ENCODE measurements at regions not wholly inside any gene's neighbourhood (a gene's known extent, or its start where the extent isn't known, plus 50 kb on each side); places are given as distances from the start of the nearest gene placed in this dataset.

DNA sequence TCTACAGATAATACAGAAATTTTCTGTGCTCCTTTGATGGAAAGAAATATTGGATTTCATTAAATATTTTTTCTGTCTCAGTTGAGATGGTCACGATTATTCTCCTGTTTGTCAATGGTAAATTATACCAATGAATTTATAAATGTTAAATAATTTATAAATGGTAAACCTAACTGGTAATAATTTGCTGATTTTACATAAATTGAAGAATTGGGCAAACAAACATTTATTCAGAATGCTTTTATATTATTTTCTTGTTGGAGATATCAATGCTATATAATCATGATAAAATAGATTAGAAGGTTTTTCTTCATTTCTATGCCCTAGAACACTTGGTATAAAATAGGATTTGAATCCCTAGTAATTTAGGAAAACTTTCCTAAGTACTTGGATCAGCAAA, 597.6 kb upstream of the IGFBP3 start:
- no peak overlapping the region for H3K4me3 ChIP-seq

DNA sequence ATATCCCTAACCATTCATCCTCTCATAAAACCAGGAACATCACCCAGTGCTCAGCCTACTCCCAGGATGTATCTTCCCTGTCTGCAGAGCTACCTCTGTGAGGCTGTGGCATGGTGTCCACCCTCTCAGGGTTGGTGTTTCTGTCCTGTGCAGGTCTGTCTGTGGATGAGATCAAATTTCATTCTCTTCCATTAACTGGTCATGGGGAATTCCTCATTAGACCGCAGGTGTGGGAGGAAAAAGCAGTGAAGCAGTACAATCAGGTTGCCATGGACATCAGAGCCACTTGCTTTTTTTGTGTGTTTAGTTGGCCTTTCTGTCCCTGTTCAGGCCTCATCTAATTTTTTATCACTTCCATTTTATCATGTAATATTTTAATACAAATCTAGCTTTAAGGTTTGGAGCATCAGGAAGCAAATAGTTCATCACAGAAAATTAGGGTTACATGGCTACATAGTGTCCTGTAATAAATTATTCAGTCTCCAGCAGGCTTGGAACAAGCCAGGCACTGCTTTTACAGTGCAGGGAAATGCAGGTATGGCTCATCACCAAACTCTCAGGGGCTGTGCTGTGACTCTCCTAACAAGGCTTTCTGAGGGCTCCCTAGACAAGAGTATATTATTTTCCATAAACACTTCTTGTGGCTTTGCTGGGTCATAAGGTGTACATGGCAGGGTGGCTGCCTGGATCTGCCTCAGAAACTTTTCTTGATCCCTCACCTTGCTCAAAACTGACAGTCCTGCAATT, 594.9 kb upstream of the IGFBP3 start:
- H3K27me3 ChIP-seq = no peaks in the 10 kb centered on the region
- no peak overlapping the region for H3K4me2 ChIP-seq
- no peaks in the 10 kb centered on the region for H4K20me1 ChIP-seq
- H3K4me3 ChIP-seq = no peak overlapping the region
- no peaks in the 10 kb centered on the region for H3K4me1 ChIP-seq
- no peak overlapping the region for H3K9ac ChIP-seq
- no peak overlapping the region for H3K27ac ChIP-seq
- TF ChIP-seq Cebpa-rat (IDR thresholded peaks at IDR 0.05) = no peak
- H3K9me3 ChIP-seq = peaks cover 9% of the 10 kb centered on the region; the same call in 1 of the 2 replicates
- H3K36me3 ChIP-seq = no peaks in the 10 kb centered on the region

More for the DNA sequence above, 597.6 kb upstream of the IGFBP3 start:
- Histone ChIP-seq H3K36me3 (no peaks in the 10 kb centered on the region), H4K20me1 (no peaks in the 10 kb centered on the region), H3K27ac (no peak overlapping the region), H3K9ac (no peak overlapping the region), H3K27me3 (no peaks in the 10 kb centered on the region), H3K9me3 (peaks cover 9% of the 10 kb centered on the region; the same call in 1 of the 2 replicates), H3K4me2 (no peak overlapping the region), H3K4me1 (no peaks in the 10 kb centered on the region)
- TF ChIP-seq Cebpa-rat (IDR thresholded peaks at IDR 0.05) = no peak

- no peaks in the 10 kb centered on the region for H3K36me3 ChIP-seq
- peaks cover 9% of the 10 kb centered on the region; the same call in 1 of the 2 replicates for H3K9me3 ChIP-seq
- H3K27ac ChIP-seq = no peak overlapping the region
- H3K4me1 ChIP-seq = no peaks in the 10 kb centered on the region
- H3K4me3 ChIP-seq = no peak overlapping the region
- H3K27me3 ChIP-seq = no peaks in the 10 kb centered on the region
- no peak overlapping the region for H3K9ac ChIP-seq
- H4K20me1 ChIP-seq = no peaks in the 10 kb centered on the region
- no peak overlapping the region for H3K4me2 ChIP-seq
- no peak for TF ChIP-seq Cebpa-rat (IDR thresholded peaks at IDR 0.05)
Observed at GRCh38 chr7:46513447-46513848, 592.4 kb upstream of the IGFBP3 start.

GRCh38 chr7:46512891-46513413, 591.9 kb upstream of the IGFBP3 start:
- Histone ChIP-seq H3K4me3 (no peak overlapping the region), H3K9ac (no peak overlapping the region), H3K36me3 (no peaks in the 10 kb centered on the region), H3K4me1 (no peaks in the 10 kb centered on the region), H3K27me3 (no peaks in the 10 kb centered on the region), H3K27ac (no peak overlapping the region), H3K4me2 (no peak overlapping the region), H3K9me3 (peaks cover 9% of the 10 kb centered on the region; the same call in 1 of the 2 replicates), H4K20me1 (no peaks in the 10 kb centered on the region)
- no peak for TF ChIP-seq Cebpa-rat (IDR thresholded peaks at IDR 0.05)

DNA sequence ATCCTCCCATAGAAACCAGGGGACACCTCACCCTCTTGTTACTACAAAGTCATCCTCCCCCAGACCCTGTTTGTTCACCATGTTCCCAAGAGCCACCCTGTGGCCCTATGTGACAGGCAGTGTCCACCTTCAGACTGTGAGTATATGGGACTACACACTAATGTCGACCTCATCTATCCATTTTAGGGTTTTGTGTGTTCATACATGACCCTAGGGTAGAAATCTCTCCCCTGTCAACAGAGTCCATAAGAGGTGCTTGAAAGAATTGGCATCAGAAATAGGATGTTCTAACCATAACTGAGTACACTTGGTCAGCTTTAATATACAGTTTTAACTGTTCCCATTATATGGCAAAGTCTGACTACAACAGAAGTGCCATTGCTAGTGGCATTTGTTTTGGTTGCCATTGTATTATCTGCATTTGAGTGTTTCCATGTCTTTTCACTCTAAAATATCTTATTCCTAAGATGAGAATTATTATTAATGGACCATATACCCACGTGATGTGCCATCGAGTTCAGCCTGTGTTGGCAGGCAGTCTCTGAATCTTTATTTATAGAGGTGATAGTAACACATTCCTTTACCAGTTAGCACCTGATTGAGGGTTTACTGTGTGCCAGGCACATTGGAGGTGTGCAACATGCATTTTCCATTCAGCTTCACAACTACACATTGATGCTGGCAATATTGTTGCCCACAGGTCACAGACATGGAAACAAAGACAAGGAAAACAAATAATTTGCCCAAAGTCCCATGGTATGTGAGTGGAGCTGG, 590.6 kb upstream of the IGFBP3 start:
- H3K36me3 ChIP-seq = no peaks in the 10 kb centered on the region
- TF ChIP-seq Cebpa-rat (IDR thresholded peaks at IDR 0.05) = no peak
- no peak overlapping the region for H3K4me3 ChIP-seq
- no peak overlapping the region for H3K9ac ChIP-seq
- no peak overlapping the region for H3K27ac ChIP-seq
- H4K20me1 ChIP-seq = no peaks in the 10 kb centered on the region
- H3K4me1 ChIP-seq = no peaks in the 10 kb centered on the region
- H3K4me2 ChIP-seq = no peak overlapping the region
- peaks cover 9% of the 10 kb centered on the region; the same call in 1 of the 2 replicates for H3K9me3 ChIP-seq
- H3K27me3 ChIP-seq = no peaks in the 10 kb centered on the region

- H3K4me2 ChIP-seq = no peak overlapping the region
- H3K4me3 ChIP-seq = no peak overlapping the region
- H3K9me3 ChIP-seq = no peaks in the 10 kb centered on the region; the same call in 1 of the 2 replicates
- no peaks in the 10 kb centered on the region for H4K20me1 ChIP-seq
- no peak overlapping the region for H3K27ac ChIP-seq
- no peak overlapping the region for H3K9ac ChIP-seq
- H3K4me1 ChIP-seq = no peaks in the 10 kb centered on the region
- no peaks in the 10 kb centered on the region for H3K36me3 ChIP-seq
- H3K27me3 ChIP-seq = no peaks in the 10 kb centered on the region
- TF ChIP-seq Cebpa-rat (IDR thresholded peaks at IDR 0.05) = no peak
Observed at GRCh38 chr7:46508583-46508982, 587.5 kb upstream of the IGFBP3 start.

DNA sequence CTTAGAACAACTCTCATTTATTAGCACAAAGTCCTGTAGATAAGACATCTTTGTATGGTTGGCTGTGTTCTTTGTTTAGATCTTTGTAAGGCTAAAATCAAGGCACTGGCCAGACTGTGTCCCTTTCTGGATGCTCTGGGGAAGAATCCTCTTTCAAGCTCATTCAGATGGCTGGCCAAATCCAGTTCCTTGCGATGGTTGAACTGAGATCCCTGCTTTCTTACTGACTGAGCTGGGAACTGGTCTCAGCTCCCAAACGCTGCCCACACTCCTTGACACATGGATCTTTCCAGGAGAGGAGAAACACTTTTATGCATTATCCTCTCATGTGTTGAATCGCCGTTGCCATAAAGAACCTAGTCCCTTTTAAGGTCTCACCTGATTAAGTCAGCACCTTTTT, 586.5 kb upstream of the IGFBP3 start:
- no peak for TF ChIP-seq Cebpa-rat (IDR thresholded peaks at IDR 0.05)
- Histone ChIP-seq H3K4me3 (no peak overlapping the region), H3K4me2 (no peak overlapping the region), H3K36me3 (no peaks in the 10 kb centered on the region), H3K9me3 (peaks cover 3% of the 10 kb centered on the region; the same call in 1 of the 2 replicates), H3K4me1 (no peaks in the 10 kb centered on the region), H3K9ac (no peak overlapping the region), H4K20me1 (no peaks in the 10 kb centered on the region), H3K27ac (no peak overlapping the region), H3K27me3 (no peaks in the 10 kb centered on the region)

- no peak for TF ChIP-seq Cebpa-rat (IDR thresholded peaks at IDR 0.05)
- H4K20me1 ChIP-seq = no peaks in the 10 kb centered on the region
- H3K36me3 ChIP-seq = no peaks in the 10 kb centered on the region
- no peaks in the 10 kb centered on the region for H3K27me3 ChIP-seq
- no peak overlapping the region for H3K9ac ChIP-seq
- H3K4me2 ChIP-seq = no peak overlapping the region
- H3K9me3 ChIP-seq = peaks cover 13% of the 10 kb centered on the region
- no peak overlapping the region for H3K4me3 ChIP-seq
- H3K4me1 ChIP-seq = no peaks in the 10 kb centered on the region
- H3K27ac ChIP-seq = no peak overlapping the region
Observed at GRCh38 chr7:46494441-46494840, 573.4 kb upstream of the IGFBP3 start.

GRCh38 chr7:46494028-46494427, 573.0 kb upstream of the IGFBP3 start:
- no peaks in the 10 kb centered on the region for H3K4me1 ChIP-seq
- no peak overlapping the region for H3K4me2 ChIP-seq
- no peak overlapping the region for H3K27ac ChIP-seq
- H3K9ac ChIP-seq = no peak overlapping the region
- H3K9me3 ChIP-seq = peaks cover 10% of the 10 kb centered on the region
- no peaks in the 10 kb centered on the region for H3K36me3 ChIP-seq
- TF ChIP-seq Cebpa-rat (IDR thresholded peaks at IDR 0.05) = no peak
- no peaks in the 10 kb centered on the region for H3K27me3 ChIP-seq
- no peaks in the 10 kb centered on the region for H4K20me1 ChIP-seq
- H3K4me3 ChIP-seq = no peak overlapping the region

- TF ChIP-seq Cebpa-rat (IDR thresholded peaks at IDR 0.05) = no peak
- Histone ChIP-seq H4K20me1 (no peaks in the 10 kb centered on the region), H3K9ac (no peak overlapping the region), H3K4me2 (no peak overlapping the region), H3K36me3 (no peaks in the 10 kb centered on the region), H3K27me3 (no peaks in the 10 kb centered on the region), H3K4me1 (no peaks in the 10 kb centered on the region), H3K9me3 (peaks cover 2% of the 10 kb centered on the region), H3K4me3 (no peak overlapping the region), H3K27ac (no peak overlapping the region)
Observed at GRCh38 chr7:46493196-46493595, 572.1 kb upstream of the IGFBP3 start.
